ENCODE measurements at regions not wholly inside any gene's neighbourhood (a gene's known extent, or its start where the extent isn't known, plus 50 kb on each side); places are given as distances from the start of the nearest gene placed in this dataset.
"Not testable (repeated sequence)": the region's sequence is repeated elsewhere in the genome, so short reads cannot be mapped to it uniquely, and the experiment has no call there.

DNA sequence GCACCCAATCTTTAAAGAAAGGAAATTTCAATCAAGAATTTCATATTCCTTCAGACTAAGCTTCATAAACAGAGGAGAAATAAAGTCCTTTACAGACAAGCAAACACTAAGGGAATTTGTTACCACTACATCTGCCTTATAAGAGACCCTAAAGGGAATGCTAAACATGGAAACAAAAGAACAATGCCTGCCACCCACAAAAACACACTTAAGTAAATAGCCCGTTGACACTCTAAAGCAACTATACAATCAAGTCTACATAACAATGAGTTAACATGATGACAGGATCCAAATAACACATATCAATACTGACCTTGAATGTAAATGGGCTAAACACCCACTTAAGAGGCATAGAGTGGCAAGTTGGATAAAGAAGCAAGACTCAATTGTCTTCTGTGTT lies 1056.9 kb upstream of the ATXN8OS start:
- Mint-ChIP-seq H3K4me1 (ENCODE audit: unreplicated experiment) (no peaks in the 10 kb centered on the region), H3K4me3 (no peak overlapping the region), H3K36me3 (no peaks in the 10 kb centered on the region), H3K27me3 (no peaks in the 10 kb centered on the region), H3K9me3 (peaks cover 10% of the 10 kb centered on the region), H3K27ac (no peak overlapping the region)
- DNase-seq (ENCODE audit: extremely low spot score, unreplicated experiment) = no peak
- TF ChIP-seq, protein P1, sequence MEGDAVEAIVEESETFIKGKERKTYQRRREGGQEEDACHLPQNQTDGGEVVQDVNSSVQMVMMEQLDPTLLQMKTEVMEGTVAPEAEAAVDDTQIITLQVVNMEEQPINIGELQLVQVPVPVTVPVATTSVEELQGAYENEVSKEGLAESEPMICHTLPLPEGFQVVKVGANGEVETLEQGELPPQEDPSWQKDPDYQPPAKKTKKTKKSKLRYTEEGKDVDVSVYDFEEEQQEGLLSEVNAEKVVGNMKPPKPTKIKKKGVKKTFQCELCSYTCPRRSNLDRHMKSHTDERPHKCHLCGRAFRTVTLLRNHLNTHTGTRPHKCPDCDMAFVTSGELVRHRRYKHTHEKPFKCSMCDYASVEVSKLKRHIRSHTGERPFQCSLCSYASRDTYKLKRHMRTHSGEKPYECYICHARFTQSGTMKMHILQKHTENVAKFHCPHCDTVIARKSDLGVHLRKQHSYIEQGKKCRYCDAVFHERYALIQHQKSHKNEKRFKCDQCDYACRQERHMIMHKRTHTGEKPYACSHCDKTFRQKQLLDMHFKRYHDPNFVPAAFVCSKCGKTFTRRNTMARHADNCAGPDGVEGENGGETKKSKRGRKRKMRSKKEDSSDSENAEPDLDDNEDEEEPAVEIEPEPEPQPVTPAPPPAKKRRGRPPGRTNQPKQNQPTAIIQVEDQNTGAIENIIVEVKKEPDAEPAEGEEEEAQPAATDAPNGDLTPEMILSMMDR (conservative IDR thresholded peaks at IDR 0.05) = no peak

DNA sequence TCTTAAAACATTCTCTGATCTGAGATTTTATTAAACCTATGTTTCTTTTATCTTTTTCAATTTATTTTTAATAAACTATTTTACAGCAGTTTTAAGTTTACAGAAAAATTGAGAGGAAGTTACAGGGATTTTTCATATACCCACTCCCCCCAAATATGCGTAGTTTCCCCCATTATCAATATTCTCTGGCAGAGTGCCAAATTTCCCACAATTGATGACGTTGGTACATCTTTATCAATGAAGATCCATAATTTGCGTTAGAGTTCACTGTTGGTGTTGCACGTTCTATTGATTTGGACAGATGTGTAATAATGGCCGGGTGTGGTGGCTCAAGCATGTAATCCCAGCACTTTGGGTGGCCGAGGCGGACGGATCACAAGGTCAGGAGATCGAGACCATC lies 1063.0 kb upstream of the ATXN8OS start:
- no peaks in the 10 kb centered on the region for H3K4me1 Mint-ChIP-seq (ENCODE audit: unreplicated experiment)
- H3K36me3 Mint-ChIP-seq = no peaks in the 10 kb centered on the region
- no peak overlapping the region for H3K4me3 Mint-ChIP-seq
- no peak for DNase-seq (ENCODE audit: extremely low spot score, unreplicated experiment)
- H3K9me3 Mint-ChIP-seq = no peaks in the 10 kb centered on the region
- H3K27me3 Mint-ChIP-seq = no peaks in the 10 kb centered on the region
- no peak overlapping the region for H3K27ac Mint-ChIP-seq
- TF ChIP-seq, protein P1 (conservative IDR thresholded peaks at IDR 0.05) = no peak

DNA sequence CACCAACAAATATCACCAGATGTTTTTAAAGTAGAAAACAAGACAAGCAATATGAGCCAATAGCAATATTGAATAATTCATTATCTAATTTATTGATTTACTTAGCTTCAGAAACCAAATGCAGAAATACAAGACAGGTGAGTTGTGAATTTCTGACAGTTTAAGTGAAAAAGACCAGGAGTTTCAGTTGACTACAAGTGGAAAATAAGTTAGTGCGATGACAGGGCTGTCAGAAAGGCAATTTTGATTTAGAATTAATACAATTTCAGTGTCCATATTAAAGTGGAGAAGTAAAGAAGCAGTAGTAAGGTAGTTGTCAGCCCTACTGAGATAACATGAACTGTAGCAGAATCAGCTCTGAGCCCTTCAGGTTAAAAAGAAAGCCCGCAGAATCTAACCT lies 1066.7 kb upstream of the ATXN8OS start:
- TF ChIP-seq, protein P1 (conservative IDR thresholded peaks at IDR 0.05) = no peak
- no peak overlapping the region for H3K27ac Mint-ChIP-seq
- H3K9me3 Mint-ChIP-seq = no peaks in the 10 kb centered on the region
- no peaks in the 10 kb centered on the region for H3K27me3 Mint-ChIP-seq
- no peak overlapping the region for H3K4me3 Mint-ChIP-seq
- no peaks in the 10 kb centered on the region for H3K4me1 Mint-ChIP-seq (ENCODE audit: unreplicated experiment)
- no peak for DNase-seq (ENCODE audit: extremely low spot score, unreplicated experiment)
- no peaks in the 10 kb centered on the region for H3K36me3 Mint-ChIP-seq

DNA sequence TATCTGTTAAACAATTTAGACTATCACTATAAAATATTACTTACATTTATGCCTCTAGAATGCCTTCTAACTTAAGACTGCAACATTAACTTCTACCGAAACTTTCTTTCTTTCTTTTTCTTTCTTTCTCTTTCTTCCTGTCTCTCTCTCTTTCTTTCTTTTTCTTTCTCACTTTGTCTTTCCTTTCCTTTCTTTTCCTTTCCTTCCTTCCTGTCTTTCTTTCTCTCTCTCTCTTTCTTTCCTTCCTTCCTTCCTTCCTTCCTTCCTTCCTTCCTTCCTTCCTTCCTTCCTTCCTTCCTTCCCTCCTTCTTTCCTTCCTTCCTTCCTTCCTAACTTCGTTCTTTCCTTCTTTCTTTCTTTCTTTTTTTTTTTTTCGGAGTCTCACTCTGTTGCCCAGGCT lies 1071.9 kb upstream of the ATXN8OS start:
- Mint-ChIP-seq H3K9me3 (no peaks in the 10 kb centered on the region), H3K4me1 (ENCODE audit: unreplicated experiment) (no peaks in the 10 kb centered on the region), H3K36me3 (no peaks in the 10 kb centered on the region), H3K27me3 (no peaks in the 10 kb centered on the region), H3K27ac (no peak overlapping the region), H3K4me3 (no peak overlapping the region)
- TF ChIP-seq, protein P1 (conservative IDR thresholded peaks at IDR 0.05) = no peak
- no peak for DNase-seq (ENCODE audit: extremely low spot score, unreplicated experiment)

DNA sequence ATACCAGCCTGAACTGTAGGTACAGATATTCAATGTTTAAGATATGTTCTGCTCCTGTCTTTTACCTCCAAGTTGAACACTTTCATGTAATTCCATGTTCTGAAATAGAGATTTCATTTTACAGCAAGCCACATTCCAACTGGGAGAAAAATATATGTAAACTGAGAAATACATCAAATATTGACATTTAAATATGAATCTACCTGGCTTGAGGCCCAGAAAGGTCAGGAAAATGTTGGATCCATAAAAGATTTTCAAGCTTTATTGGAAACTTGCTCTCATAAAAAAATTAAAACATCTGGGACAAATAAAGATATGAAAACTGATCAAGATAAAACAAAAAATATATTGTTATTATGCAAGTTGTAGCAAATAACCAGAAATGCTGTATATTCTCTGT lies 1078.7 kb upstream of the ATXN8OS start:
- Mint-ChIP-seq H3K4me3 (no peak overlapping the region), H3K4me1 (ENCODE audit: unreplicated experiment) (no peaks in the 10 kb centered on the region), H3K9me3 (no peaks in the 10 kb centered on the region), H3K27ac (no peak overlapping the region), H3K36me3 (no peaks in the 10 kb centered on the region), H3K27me3 (no peaks in the 10 kb centered on the region)
- TF ChIP-seq, protein P1 (conservative IDR thresholded peaks at IDR 0.05) = no peak
- no peak for DNase-seq (ENCODE audit: extremely low spot score, unreplicated experiment)

DNA sequence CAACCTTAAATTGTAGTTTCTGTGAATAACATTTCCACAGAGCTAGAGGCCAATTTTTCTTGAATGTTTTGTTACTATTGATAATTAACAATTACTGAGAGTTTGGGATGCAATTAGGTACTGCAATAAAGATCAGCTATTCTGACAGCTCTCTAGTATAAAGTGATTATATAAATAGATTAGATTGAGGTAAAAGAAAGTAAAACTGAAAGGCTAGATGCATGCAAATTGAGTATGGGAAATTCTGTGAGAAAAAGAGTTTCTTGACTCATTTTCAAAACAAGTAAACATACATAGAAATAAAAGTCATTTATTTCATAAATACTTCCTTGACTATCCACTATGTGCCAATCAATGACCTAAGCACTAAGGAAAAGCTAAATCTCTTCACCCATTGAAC lies 1087.5 kb upstream of the ATXN8OS start:
- Mint-ChIP-seq H3K9me3 (no peaks in the 10 kb centered on the region), H3K27me3 (no peaks in the 10 kb centered on the region), H3K4me1 (ENCODE audit: unreplicated experiment) (no peaks in the 10 kb centered on the region), H3K36me3 (no peaks in the 10 kb centered on the region), H3K27ac (no peak overlapping the region), H3K4me3 (no peak overlapping the region)
- TF ChIP-seq, protein P1 (conservative IDR thresholded peaks at IDR 0.05) = no peak
- no peak for DNase-seq (ENCODE audit: extremely low spot score, unreplicated experiment)

DNA sequence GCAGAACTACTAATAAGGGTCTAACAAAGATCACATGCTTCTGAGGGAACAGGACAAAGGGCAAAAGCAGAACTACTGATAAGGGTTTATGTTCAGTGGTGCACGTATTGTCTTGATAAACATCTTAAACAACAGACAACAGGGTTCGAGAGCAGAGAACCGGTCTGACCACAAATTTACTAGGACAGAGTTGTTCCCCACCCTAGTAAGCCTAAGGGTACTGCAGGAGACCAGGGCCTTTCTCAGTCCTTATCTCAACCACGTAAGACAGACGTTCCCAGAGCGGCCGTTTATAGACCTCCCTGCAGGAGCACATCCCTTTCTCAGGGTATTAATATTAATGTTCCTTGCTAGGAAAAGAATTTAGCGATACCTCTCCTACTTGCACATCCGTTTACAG lies 1089.5 kb upstream of the ATXN8OS start:
- not testable (repeated sequence) for DNase-seq (ENCODE audit: extremely low spot score, unreplicated experiment); H3K4me1 Mint-ChIP-seq (ENCODE audit: unreplicated experiment); H3K36me3 Mint-ChIP-seq; H3K27me3 Mint-ChIP-seq; H3K27ac Mint-ChIP-seq; H3K9me3 Mint-ChIP-seq; H3K4me3 Mint-ChIP-seq
